Suppressor macrophage treated with lipopolysaccharide for 4 hours (primary cell): ENCODE measurements at regions not wholly inside any gene's neighbourhood (a gene's known extent, or its start where the extent isn't known, plus 50 kb on each side); places are given as distances from the start of the nearest gene placed in this dataset.
"Not testable (repeated sequence)": the region's sequence is repeated elsewhere in the genome, so short reads cannot be mapped to it uniquely, and the experiment has no call there.

Experiments
- DNase-seq: peaks from one replicate; pipeline ENCODE4 v3.0.0-alpha.2; 2020

DNA sequence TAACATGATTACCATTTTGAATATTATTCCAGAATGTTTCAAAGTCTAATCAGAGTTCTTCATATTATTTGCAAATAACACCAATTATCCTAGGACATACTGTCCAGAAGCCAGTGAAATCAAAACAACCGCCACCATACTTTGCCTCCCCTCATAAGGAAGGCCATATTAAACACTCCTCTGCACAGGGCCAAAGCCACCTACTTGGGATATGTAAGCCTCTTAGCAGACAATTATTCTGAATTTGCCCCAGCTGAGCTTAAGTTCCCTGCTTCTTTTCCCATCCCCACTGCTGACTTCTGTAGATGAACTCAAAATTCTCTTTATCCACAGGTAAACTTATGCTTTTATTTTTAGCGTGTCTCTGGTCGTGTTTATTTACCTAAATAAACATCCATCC lies 374.0 kb downstream of the KIF2B start:
- no peak for DNase-seq

DNA sequence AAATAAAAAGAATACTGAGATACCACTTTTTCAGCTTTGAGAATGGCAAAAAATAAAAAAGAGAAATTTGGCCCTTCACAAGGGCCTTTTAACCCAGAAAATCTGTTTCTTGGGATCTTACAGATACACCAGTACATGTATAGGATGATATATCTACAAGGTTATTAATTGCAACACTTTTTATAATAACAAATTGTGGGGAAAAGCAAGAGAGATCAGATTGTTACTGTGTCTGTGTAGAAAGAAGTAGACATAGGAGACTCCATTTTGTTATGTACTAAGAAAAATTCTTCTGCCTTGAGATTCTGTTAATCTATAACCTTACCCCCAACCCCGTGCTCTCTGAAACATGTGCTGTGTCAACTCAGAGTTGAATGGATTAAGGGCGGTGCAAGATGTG lies 378.7 kb downstream of the KIF2B start:
- not testable (repeated sequence) for DNase-seq

DNA sequence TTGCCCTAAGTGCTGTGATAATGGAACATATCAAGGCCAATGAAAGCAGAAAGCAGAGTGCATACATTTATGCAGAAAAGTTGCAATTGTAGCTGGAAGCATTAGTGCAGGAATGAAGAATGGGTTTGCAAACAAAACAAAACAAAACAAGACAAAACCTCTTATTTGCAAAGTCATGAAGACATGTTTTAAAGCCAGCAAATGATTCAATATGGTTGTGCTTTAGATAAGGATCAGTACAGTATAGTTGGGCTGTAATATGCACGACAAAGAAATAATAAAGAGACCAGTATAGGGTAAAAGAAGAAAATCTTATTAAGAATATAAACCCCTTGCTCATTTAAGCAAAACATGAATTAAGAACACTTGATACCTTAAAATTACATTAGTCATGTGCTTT lies 398.1 kb downstream of the KIF2B start:
- no peak for DNase-seq

DNA sequence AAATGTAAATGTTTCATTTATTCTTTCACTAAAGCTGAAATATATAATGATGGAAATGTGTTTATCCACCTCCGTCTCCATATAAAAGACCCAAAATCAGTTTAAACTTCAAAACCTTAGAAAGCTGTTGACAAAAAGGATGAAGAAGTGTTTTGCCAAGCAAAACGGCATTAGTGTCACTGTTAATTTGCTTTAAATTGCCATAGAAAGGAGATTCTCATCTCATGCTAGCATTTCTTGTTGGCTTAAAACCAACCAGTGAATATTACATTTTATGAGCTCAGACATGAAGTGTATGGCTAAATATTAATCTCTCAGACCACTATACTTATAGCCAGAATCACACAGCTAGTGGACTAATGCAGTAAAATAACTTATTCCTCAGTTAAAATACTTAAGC lies 398.8 kb downstream of the KIF2B start:
- DNase-seq = no peak

DNA sequence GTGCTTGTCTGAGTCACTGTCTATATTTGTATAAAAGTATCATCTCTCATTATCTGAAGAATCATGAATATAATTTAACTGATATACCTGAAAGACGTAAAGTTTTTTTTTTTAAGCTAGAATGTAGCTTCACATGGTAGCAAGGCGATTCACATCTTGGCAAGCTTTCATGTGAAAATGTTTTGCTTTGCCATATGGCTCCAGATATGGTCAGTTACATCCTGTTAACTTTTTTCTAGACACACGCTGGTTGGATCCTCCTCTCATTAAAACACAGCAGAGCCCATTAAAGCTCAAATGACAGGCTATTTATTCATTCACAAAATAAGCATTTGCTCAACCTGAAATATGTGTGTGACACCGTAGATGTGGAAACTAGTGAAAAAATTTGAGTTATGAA lies 412.8 kb downstream of the KIF2B start:
- DNase-seq = no peak

DNA sequence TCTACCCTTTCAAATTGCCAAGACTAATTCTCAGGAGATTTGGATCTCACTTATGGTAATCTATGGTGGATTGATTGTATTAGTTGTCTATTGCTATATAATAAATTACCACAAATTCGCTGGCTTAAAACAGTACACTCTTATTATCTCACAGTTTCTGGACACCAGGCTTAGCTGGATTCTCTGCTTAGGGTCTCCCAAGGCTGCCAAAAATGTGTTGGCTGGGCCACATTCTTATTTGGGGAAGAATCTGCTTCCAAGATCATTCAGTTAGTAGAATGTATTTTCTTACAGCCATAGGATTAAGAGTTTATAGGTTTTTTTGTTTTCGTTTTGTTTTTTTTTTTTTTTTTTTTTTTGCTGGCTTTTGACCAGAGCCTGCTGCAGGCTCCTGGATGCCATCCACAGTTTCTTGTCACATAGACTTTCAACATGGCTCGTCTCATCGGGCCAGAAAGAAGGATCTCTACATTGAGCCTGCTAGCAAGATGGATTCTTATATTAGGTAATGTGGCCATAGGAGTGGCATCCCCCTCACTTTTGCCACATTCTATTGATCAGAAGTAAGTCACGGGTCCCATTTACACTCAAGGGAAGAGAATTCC lies 415.3 kb downstream of the KIF2B start:
- no peak for DNase-seq

DNA sequence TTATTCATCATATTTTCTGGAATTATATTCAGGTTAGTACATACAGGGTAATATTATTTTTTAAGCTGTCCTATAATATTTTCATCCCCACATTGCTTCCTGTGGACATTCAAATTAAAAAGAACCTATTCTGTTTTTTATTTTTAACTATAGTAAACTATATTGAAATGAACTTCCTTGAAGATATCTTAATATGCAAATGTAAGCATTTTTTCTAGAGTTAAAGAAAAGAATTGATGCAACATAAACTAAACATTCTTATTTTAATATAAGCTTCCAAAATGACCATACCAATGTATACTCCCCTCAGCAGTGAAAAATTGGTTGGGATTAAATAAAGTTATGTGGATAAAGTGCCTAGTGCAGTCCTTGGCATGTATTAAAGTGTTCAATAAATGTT lies 416.6 kb downstream of the KIF2B start:
- no peak for DNase-seq

DNA sequence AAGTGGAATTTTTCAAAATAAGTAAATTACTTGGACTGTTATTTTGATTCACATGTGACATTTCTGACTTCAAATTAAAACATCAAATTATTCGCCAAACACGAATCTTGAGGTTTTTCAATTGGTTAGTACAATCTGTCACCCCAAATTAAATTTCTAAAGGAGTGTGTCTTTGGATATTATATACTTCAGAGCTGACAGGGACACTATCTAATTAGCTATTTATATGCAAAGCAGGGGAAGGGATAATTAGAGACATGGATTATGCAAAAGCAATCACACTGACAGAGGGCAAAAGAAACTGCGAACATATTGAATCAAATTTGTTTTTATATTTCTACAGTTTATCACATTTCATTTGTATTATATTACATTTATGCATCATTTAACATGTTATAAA lies 433.0 kb downstream of the KIF2B start:
- DNase-seq = no peak

DNA sequence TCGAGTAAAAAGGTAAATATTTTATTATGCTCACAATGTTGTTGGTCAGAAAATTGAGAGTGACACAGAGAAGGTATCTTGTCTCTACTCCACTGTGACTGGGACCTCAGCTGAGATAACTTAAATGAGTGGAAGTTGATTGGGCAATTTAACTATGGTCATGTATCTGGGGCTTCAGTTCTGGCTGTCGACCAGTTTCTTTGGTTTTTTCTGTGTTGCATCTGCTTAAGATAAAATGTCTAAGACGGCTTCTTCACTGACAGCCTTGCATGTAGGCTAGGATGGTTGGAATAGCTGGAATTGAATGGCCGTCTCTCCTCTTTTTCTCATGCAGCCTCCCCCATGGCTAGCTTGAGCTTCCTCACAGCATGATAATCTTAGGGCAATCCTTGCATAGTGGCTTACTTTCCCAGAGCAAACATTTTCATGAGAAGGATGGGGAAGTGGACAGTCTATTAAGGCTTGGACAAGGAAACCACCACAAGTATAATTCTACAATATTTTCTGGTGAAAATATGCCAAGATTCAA lies 433.7 kb downstream of the KIF2B start:
- DNase-seq = no peak

DNA sequence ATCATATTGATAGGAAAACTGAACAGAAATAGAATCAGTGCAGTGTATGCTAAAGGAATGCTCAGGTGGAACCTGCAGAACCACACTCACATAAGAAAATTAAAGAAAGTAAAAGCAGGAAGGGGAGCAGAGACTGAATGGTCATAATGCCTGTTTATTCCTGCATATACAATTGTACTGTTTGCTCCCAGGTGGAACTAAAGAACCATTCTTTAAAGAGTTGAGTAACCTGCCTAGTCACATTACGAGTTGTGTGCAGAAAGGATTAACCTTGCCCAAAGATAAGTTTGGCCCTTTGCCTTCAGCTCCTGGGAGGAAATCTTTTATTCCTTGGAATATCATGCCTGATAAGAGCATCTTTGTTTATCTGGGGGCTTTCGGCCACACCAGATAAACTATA lies 434.7 kb downstream of the KIF2B start:
- DNase-seq = no peak

DNA sequence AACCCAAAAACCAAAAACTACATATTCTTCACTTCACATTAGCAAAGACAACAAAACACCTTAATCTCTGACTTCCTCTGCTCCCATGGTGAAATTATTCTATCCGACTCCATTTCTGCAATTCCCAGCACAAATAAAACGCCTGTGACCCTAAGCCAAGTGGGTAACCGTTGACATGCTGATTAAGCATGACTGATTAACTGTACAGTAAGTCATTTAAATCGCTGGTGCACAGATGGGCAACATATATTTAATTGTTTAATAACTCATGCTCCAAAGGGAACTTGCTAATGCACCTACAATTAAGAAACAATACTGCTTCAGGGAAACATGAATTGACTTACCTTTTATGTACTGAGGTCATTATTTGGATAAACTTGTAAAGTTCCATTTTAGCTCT lies 436.7 kb downstream of the KIF2B start:
- DNase-seq = no peak

DNA sequence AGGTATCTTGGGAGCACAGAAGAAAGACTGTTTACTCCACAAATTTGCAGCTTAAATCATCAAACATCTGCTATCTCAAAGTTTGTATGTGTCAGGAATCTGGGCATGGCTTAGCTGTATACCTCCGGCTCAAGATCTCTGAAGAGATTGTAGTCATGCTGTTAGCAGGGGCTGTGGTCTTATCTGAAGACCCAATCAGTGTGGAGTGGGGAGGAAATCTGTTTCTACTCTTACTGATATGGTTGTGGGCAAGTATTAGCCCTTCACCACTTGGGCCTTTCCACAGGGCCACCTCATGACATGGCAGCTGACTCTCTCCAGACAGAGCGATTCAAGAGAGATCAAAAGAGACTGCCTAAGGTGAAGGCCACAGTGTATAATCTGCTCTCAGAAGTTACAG lies 438.7 kb downstream of the KIF2B start:
- no peak for DNase-seq

DNA sequence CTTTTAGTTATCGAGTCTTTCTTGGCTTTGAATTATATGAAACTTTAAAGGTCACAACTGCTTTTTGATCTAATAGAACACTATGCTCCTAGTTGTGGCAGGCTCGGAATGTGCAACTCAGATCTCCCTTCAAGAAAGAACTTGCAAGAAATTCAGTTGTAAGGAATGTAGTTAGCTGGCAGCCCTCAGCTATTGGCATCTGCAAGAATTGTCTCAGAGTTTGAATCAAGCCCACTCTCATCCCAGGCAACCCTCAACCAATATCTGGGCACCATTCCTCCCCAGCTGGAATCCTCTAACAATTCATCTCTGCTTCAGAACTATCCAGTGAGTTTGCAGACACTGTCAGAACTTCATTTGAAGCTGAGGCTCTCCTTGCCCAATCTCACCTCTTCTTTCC lies 447.2 kb downstream of the KIF2B start:
- DNase-seq = no peak

DNA sequence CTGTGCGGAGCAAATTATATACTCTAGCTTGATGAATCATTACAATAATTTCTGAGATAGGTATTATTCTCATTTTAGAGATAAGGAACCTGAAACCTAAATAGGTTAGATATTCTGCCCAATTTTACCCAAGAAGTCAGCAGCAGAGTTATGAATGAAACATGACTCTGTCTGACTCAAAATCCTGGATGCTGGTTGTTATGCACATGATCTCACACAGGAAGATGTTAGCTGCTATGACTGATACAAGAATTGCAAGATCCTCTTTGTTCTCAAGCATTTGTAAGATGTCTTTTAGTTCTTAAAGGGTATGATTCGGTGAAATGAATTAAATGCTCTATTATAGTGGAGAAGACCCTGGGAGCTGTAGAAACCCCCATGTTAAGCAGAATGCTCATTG lies 447.8 kb downstream of the KIF2B start:
- DNase-seq = no peak

DNA sequence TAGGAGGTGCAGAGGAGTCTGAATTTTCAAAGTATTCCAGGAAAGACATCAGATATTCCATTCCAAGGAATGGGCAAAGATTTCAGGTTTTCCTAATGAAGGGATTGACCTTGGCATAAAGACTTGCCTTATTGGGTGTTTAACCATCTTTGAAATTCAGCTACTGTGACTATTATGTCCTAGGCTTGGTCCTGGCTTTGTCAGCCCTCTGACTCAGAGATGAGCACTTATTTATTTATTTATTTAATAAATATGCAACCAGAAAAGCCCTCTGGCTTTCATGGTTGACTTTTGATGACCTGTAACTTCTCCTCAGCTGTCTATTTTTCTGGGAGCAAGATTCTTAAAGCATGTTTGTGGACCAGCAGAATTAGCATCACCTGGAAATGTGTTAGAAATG lies 455.1 kb downstream of the KIF2B start:
- DNase-seq = no peak

DNA sequence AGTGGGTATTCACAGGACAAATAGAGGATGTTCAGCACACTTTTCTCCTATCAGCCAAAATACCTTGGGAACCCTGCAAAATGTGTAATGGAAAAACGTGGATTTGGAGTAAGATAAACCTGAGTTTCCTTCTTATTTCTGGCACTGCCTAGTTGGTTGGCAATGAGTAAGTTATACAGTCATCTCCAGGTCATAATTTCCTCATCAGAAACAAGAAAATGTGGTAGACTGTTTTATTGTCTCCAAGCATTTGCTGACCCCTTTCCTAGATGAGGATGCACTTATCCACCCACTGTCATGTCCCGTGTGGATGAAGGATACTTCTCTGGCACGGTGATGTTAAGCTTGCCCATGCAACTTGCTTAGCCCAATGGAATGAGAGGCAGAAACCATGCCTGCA lies 458.0 kb downstream of the KIF2B start:
- DNase-seq = no peak

DNA sequence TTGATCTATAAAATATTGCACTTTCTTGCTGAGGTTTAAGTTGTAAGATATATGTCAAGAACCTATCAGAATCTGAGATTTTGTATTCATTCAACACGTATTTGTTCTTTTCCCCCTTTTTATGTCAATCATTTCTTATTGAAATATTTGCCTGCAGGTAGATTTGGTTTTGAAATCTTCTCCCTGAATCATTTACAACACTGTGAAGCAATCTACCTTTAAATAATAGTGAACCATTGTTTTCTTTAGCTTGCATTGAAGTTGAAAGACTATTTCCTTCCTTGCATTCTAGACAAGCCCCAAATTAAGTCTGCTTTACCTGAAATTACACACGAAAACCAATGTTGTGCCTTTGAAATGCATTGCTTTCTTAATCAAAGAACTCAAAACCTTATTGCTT lies 460.2 kb downstream of the KIF2B start:
- DNase-seq = no peak

DNA sequence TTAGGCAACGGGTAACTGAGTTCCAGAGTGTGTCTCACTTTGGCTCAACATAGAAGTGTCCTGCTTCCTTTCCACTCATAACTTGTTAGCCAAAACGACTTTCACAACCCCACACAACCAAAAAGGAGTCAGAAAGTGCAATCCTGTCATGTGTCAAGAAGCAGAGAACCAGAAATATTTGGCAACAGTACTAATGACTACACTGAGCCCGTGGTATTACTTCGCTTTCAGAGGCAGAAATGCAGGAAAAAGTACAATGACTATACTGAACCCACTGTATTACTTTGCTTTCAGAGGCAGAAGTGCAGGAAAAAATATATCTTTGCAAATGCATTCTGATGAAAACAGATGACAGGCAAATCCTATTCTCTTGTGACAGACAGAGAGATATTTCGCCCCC lies 484.6 kb downstream of the KIF2B start:
- no peak for DNase-seq

DNA sequence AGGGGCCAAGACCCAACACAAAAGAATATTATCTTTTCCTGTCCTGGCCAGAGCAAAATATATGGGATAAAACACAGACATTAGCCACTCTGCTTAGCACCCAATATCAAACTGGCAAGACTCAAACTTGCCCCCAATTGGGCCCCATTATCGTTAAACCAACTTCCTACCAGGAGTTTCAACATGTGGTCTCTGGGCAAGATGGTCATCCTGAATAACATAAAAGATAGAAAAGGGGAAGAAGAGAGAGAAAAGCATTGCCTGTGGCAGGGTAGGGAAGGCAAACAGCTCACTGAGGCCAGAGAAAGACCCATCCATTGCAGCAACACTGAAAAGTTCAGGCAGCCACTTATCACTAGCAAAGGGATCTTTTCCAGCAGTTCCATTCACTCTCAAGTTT lies 502.1 kb downstream of the KIF2B start:
- DNase-seq = no peak

DNA sequence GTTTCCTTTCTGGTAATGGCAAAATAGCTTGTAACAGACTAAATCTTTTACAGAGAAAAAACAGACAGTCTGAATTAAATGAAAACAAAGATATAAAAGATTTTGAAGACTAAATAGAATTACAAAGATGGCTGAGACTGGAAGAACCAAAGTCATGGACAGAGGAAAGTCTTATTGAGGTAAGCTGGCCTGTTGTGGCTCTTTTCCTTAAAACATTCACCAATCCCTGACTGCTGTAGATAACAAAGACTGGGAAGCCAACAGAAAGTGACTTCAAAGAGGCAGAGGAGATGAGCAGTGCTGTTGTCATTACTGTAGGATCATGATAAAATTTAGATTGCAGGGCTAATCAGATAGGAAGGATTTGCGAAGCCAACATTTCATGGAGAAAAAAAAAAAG lies 517.0 kb downstream of the KIF2B start:
- no peak for DNase-seq

DNA sequence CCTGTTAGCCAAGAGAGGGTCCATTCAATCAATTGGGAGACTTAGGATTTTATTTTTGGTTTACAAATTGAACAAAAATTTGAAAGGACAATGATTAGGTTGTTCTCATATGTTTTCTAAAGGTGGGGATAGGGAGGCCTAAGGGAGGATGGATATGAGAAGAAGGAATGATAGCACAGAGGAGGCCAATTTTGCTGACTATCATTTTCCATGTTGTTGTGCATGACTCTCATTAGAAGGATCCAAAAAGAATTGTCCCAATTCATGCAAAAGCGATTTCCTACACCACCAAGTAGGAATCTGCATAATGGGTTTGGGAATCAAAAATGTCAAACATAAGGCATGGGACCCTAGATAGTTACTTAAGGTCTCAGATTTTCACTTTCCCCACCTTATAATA lies 524.8 kb downstream of the KIF2B start:
- no peak for DNase-seq

DNA sequence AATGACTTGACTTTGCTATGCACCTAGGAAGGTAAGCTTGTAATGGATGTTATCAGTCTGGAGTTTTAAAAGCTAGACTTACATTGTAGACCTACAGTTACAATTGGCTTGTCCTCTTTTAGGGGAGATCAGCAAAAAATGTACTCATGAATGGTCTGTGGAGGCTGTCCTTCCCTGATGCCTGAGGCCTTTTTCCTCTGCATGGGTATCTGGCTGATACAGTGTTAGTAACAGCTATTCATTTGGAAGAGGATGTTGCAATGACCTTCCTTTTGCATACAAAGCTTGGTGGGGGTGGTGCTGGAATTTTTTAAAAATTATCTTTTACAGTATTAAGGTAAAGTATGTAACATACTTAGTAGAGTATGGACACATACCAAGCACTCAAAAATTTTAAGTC lies 525.5 kb downstream of the KIF2B start:
- no peak for DNase-seq

DNA sequence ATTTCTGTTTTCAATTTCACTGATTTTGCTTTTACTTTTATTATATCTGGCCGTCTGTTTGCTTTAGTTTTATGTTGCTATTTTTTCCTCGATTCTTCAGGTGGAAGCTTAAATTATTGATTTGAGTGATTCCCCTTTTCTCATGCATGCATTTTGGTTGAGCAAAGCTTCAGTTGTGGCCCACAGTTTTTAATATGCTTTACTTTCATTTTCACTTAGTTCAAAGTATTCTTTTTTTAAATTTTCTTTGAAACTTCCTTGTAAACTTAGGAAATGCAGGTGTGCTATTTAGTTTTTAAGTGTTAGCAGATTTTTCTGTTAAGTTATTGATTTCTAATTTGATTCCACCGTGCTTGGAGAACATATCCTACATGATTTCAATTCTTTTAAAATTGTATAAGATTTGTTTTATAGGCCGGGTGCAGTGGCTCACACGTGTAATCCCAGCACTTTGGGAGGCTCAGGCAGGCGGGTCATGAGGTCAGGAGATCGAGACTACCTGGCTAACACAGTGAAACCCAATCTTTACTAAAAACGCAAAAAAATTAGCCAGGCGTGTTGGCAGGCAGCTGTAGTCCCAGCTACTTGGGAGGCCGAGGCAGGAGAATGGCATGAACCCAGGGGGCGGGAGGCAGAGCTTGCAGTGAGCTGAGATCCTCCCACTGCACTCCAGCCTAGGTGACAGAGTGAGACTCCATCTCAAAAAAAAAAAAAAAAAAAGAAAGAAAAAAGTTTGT lies 531.2 kb downstream of the KIF2B start:
- no peak for DNase-seq

DNA sequence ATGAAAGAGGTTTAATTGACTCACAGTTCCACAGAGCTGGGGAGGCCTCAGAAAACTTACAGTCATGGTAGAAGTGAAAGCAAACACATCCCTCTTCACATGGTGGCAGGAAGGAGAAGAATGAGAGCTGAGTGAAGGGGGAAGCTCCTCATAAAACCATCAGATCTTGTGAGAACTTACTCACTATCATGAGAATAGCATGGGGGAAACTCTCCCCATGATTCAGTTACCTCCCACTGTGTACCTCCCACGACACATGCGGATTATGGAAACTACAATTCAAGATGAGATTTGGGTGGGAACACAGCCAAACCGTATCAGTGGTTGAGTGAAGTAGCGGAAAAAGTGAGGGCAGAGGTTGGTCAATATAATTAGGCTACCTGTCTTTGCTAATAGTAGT lies 538.3 kb downstream of the KIF2B start:
- not testable (repeated sequence) for DNase-seq

DNA sequence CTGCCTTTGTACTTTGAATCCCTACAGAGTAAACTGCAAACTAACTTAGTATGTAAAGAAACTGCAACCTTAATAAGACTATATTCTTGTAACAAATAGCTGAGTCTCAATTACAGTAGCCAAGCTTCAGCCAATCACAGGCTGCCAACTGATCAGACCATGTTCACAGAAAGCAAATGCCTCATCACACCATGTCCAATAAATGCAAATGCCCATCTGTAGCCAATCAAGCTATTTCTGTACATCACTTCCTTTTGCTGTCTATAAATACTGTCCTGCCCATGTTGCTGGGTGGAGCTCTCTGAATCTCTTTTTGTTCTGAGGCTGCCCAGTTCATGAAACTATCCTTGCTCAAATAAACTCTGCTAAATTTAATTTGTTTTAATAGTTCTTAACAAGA lies 531.7 kb upstream of the TOM1L1 start:
- DNase-seq = no peak
